CD1c-positive myeloid dendritic cell (primary cell): ENCODE measurements at regions not wholly inside any gene's neighbourhood (a gene's known extent, or its start where the extent isn't known, plus 50 kb on each side); places are given as distances from the start of the nearest gene placed in this dataset.
"Not testable (repeated sequence)": the region's sequence is repeated elsewhere in the genome, so short reads cannot be mapped to it uniquely, and the experiment has no call there.

ENCODE experiments used
- DNase-seq: peaks from one replicate; pipeline ENCODE4 v3.0.0-alpha.2; 2016; ENCODE audit errors: extremely low spot score

GRCh38 chr10:61612450-61612849 lies 50.3 kb upstream of the CABCOCO1 start:
- DNase-seq, result no peak

- DNase-seq, result no peak
Observed at GRCh38 chr10:61612009-61612408, 50.7 kb upstream of the CABCOCO1 start.

- DNase-seq, result no peak
Observed at GRCh38 chr10:61609701-61610100, 53.0 kb upstream of the CABCOCO1 start.

- DNase-seq, result no peak
Observed at GRCh38 chr10:61608255-61609033, 54.3 kb upstream of the CABCOCO1 start.

- DNase-seq, result no peak
Observed at GRCh38 chr10:61606959-61607907, 55.5 kb upstream of the CABCOCO1 start.

- no peak for DNase-seq
Observed at GRCh38 chr10:61605221-61605620, 57.5 kb upstream of the CABCOCO1 start.

- DNase-seq, result no peak
Observed at GRCh38 chr10:61600399-61600798, 62.3 kb upstream of the CABCOCO1 start.

- DNase-seq, result no peak
Observed at GRCh38 chr10:61594430-61594829, 68.3 kb upstream of the CABCOCO1 start.

GRCh38 chr10:61592581-61592980 lies 70.1 kb upstream of the CABCOCO1 start:
- DNase-seq, result peak; percentile 35

GRCh38 chr10:61589547-61590243 lies 73.0 kb upstream of the CABCOCO1 start:
- DNase-seq, result no peak

- DNase-seq, result no peak
Observed at GRCh38 chr10:61588770-61589211, 73.9 kb upstream of the CABCOCO1 start.

GRCh38 chr10:61586829-61587228 lies 75.9 kb upstream of the CABCOCO1 start:
- DNase-seq, result no peak

- no peak for DNase-seq
Observed at GRCh38 chr10:61580608-61581007, 82.1 kb upstream of the CABCOCO1 start.

GRCh38 chr10:61570204-61570603 lies 92.5 kb upstream of the CABCOCO1 start:
- not testable (repeated sequence) for DNase-seq

GRCh38 chr10:61567729-61568128 lies 95.0 kb upstream of the CABCOCO1 start:
- no peak for DNase-seq

GRCh38 chr10:61565819-61566560 lies 96.7 kb upstream of the CABCOCO1 start:
- DNase-seq, result no peak

- DNase-seq, result no peak
Observed at GRCh38 chr10:61564444-61564843, 98.3 kb upstream of the CABCOCO1 start.

GRCh38 chr10:61559615-61560014 lies 103.1 kb upstream of the CABCOCO1 start:
- no peak for DNase-seq

- no peak for DNase-seq
Observed at GRCh38 chr10:61558188-61558587, 104.5 kb upstream of the CABCOCO1 start.

GRCh38 chr10:61554925-61555324 lies 101.7 kb upstream of the TMEM26 start:
- DNase-seq, result peak; percentile 1

GRCh38 chr10:61549861-61550260 lies 96.7 kb upstream of the TMEM26 start:
- no peak for DNase-seq
